CD14-positive monocyte (primary cell): ENCODE measurements at regions not wholly inside any gene's neighbourhood (a gene's known extent, or its start where the extent isn't known, plus 50 kb on each side); places are given as distances from the start of the nearest gene placed in this dataset.

Source experiments
- DNase-seq, 3 donors: peaks; one replicate each; pipeline ENCODE4 v3.0.0-alpha.2; 2011 to 2022
- H2AFZ ChIP-seq: 2 replicates; pipeline ENCODE4 v1.6.0; 2012; ENCODE audit warnings: mild to moderate bottlenecking, low read depth, low read length, inconsistent platforms; ENCODE audit not compliant: insufficient read depth, poor library complexity, severe bottlenecking
- H3K27ac ChIP-seq, 2 donors: 1 replicate in 1 of 2; 2 replicates in 1 of 2; pipeline ENCODE4 v1.5.1; 2012 to 2013; ENCODE audit warnings: low read length in 2 of 2, control low read depth in 1 of 2, inconsistent platforms in 1 of 2, low read depth in 1 of 2, mild to moderate bottlenecking in 1 of 2
- H3K27me3 ChIP-seq, 2 donors: one replicate each; pipeline versions ENCODE4 v1.6.0 to v1.6.1; 2011 to 2013; ENCODE audit warnings: low read length in 2 of 2; ENCODE audit not compliant: control insufficient read depth in 2 of 2, insufficient read depth in 2 of 2
- H3K36me3 ChIP-seq, 2 donors: replicated peaks in 1 of 2; 1 replicate in 1 of 2; 2 replicates in 1 of 2; pipeline versions ENCODE4 v1.5.1 to v1.6.1; 2012 to 2013; ENCODE audit warnings: low read length in 2 of 2, control low read depth in 1 of 2, inconsistent platforms in 1 of 2, mild to moderate bottlenecking in 1 of 2; ENCODE audit not compliant: insufficient read depth in 2 of 2, control insufficient read depth in 1 of 2
- H3K4me1 ChIP-seq, 2 donors: 1 replicate in 1 of 2; 2 replicates in 1 of 2; pipeline versions ENCODE4 v1.5.1 to v1.6.1; 2012 to 2013; ENCODE audit warnings: low read length in 2 of 2, control low read depth in 1 of 2, inconsistent platforms in 1 of 2, mild to moderate bottlenecking in 1 of 2, moderate library complexity in 1 of 2; ENCODE audit not compliant: insufficient read depth in 2 of 2, control insufficient read depth in 1 of 2
- H3K4me2 ChIP-seq: replicated peaks from 2 replicates; pipeline ENCODE3; 2012; ENCODE audit warnings: low read length, moderate library complexity, mild to moderate bottlenecking; ENCODE audit not compliant: poor library complexity, severe bottlenecking; ENCODE audit errors: extremely low read depth
- H3K4me3 ChIP-seq, 3 experiments: fragments of 200-600 bp in 1 of 3; sonication (generic) in 1 of 3; replicated peaks in 1 of 3; 1 replicate in 2 of 3; 2 replicates in 1 of 3; pipeline ENCODE4 v1.5.1; 2011 to 2013; ENCODE audit warnings: low read length in 3 of 3, mild to moderate bottlenecking in 3 of 3, control low read depth in 2 of 3, low read depth in 2 of 3, inconsistent platforms in 1 of 3, moderate library complexity in 1 of 3
- H3K79me2 ChIP-seq: 2 replicates; pipeline ENCODE4 v1.6.0; 2012; ENCODE audit warnings: mild to moderate bottlenecking, control low read depth, inconsistent platforms, low read length, moderate library complexity; ENCODE audit not compliant: insufficient read depth
- H3K9ac ChIP-seq: 2 replicates; pipeline ENCODE4 v1.6.0; 2017; ENCODE audit warnings: low read length, mild to moderate bottlenecking; ENCODE audit not compliant: insufficient read depth, poor library complexity, severe bottlenecking
- H3K9me3 ChIP-seq, 2 donors: replicated peaks in 1 of 2; 1 replicate in 1 of 2; 2 replicates in 1 of 2; pipeline versions ENCODE4 v1.5.1 to v1.6.1; 2012 to 2013; ENCODE audit warnings: low read length in 2 of 2, control low read depth in 1 of 2; ENCODE audit not compliant: control insufficient read depth in 1 of 2, insufficient read depth in 1 of 2
- H4K20me1 ChIP-seq: 2 replicates; pipeline ENCODE4 v1.6.0; 2012; ENCODE audit warnings: mild to moderate bottlenecking, low read length, control low read depth, moderate library complexity; ENCODE audit not compliant: insufficient read depth
- H3K27ac Mint-ChIP-seq, 7 donors: one replicate each; pipeline ENCODE4 v1.8.0; 2020; ENCODE audit warnings: mild to moderate bottlenecking in 7 of 7, mixed read lengths in 7 of 7, moderate library complexity in 6 of 7, inconsistent platforms in 2 of 7
- H3K27me3 Mint-ChIP-seq, 3 donors: one replicate each; pipeline ENCODE4 v1.8.0; 2021 to 2022; ENCODE audit warnings: low read depth in 3 of 3, mild to moderate bottlenecking in 3 of 3, mixed read lengths in 3 of 3, moderate library complexity in 3 of 3, inconsistent platforms in 1 of 3
- H3K36me3 Mint-ChIP-seq, 2 donors: one replicate each; pipeline ENCODE4 v1.8.0; 2020; ENCODE audit warnings: mixed read lengths in 2 of 2, inconsistent platforms in 1 of 2, mild to moderate bottlenecking in 1 of 2
- H3K4me1 Mint-ChIP-seq: one replicate; pipeline ENCODE4 v1.8.0; 2020; ENCODE audit warnings: mild to moderate bottlenecking, mixed read lengths
- H3K4me3 Mint-ChIP-seq, 2 donors: one replicate each; pipeline ENCODE4 v1.8.0; 2020; ENCODE audit warnings: mild to moderate bottlenecking in 2 of 2, mixed read lengths in 2 of 2, moderate library complexity in 1 of 2
- H3K9me3 Mint-ChIP-seq, 7 donors: one replicate each; pipeline ENCODE4 v1.8.0; 2020 to 2022; ENCODE audit warnings: mixed read lengths in 7 of 7, mild to moderate bottlenecking in 6 of 7, moderate library complexity in 6 of 7, inconsistent platforms in 2 of 7
- WGBS: methylation state at CpG from one replicate; pipeline ENCODE4 v1.1.5; 2013; ENCODE audit warnings: missing lambda C conversion rate; ENCODE audit not compliant: insufficient coverage; 5-methylcytosine and 5-hydroxymethylcytosine counted together
- intact Hi-C, 2 donors: fragments of 100-400 bp; cut with micrococcal nuclease; formaldehyde crosslinking; loops; one replicate each; pipeline versions ENCODE4 v1.15.0 to v1.15.1; 2023
- TF ChIP-seq, protein P1 (sequence below): fragments of 200-600 bp; IDR thresholded peaks from one replicate; pipeline ENCODE4 v1.8.0; 2022; ENCODE audit warnings: antibody characterized with exemption, mild to moderate bottlenecking

DNA sequence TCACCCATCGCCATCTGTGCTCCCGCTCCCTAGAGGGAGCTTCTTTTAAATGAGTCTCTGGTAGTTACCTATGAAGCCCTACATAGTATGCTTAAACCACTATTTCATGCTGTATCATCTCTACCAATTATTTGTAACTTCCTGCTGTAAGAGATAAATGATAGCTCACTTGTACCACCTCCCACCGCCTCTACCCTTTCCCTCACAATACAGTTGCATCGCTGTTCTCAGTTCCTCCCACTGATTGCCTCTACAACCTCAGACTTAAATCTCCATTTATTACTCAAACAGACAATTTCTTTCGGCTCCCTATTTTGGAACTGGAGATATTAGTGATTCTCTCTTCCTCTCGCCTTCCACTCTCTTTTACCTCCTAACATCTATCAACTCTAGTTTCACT lies 222.9 kb upstream of the ZC3H12C start:
- Histone ChIP-seq H3K4me2 (no peak overlapping the region), H2AFZ (no peak overlapping the region), H3K9ac (no peak overlapping the region), H3K9me3 (no peaks in the 10 kb centered on the region), H3K27me3 (no peaks in the 10 kb centered on the region), H3K79me2 (no peaks in the 10 kb centered on the region), H3K27ac (no peak overlapping the region), H4K20me1 (no peaks in the 10 kb centered on the region), H3K4me3 (no peak overlapping the region), H3K4me1 (no peaks in the 10 kb centered on the region), H3K36me3 (no peaks in the 10 kb centered on the region)
- Mint-ChIP-seq H3K9me3 (peaks cover 0 to 3% (median 2%) of the 10 kb centered on the region in 7 donors), H3K27ac (no peak overlapping the region), H3K36me3 (no peaks in the 10 kb centered on the region), H3K27me3 (peaks cover 2 to 7% (median 2%) of the 10 kb centered on the region in 3 donors), H3K4me3 (no peak overlapping the region), H3K4me1 (no peaks in the 10 kb centered on the region)
- WGBS = 86% methylated on average over 2 of the region's 6 CpGs
- intact Hi-C loops = no loop called here
- no peak for DNase-seq
- TF ChIP-seq, protein P1, sequence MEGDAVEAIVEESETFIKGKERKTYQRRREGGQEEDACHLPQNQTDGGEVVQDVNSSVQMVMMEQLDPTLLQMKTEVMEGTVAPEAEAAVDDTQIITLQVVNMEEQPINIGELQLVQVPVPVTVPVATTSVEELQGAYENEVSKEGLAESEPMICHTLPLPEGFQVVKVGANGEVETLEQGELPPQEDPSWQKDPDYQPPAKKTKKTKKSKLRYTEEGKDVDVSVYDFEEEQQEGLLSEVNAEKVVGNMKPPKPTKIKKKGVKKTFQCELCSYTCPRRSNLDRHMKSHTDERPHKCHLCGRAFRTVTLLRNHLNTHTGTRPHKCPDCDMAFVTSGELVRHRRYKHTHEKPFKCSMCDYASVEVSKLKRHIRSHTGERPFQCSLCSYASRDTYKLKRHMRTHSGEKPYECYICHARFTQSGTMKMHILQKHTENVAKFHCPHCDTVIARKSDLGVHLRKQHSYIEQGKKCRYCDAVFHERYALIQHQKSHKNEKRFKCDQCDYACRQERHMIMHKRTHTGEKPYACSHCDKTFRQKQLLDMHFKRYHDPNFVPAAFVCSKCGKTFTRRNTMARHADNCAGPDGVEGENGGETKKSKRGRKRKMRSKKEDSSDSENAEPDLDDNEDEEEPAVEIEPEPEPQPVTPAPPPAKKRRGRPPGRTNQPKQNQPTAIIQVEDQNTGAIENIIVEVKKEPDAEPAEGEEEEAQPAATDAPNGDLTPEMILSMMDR = no peak

DNA sequence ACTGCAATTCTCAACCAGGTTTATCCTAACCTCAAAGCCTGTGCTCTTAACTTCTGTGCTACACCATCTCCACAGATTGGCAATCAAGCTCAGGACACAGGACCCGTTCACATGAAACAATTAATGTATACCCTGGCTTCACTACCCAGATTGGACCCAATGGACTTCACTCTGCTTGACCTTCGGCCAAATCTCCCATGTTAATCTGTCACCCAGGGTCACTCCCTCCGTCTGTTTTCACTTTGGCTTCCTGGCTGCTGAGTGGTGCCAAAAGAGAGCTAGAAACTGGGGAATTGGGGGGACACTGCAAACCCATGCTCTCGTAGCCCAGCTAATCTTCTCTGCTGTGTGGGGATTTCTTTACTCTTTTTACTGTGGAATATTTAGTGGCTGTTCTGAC lies 216.1 kb upstream of the ZC3H12C start:
- Histone ChIP-seq H4K20me1 (no peaks in the 10 kb centered on the region), H3K4me2 (no peak overlapping the region), H3K9ac (no peak overlapping the region), H2AFZ (no peak overlapping the region), H3K4me1 (no peaks in the 10 kb centered on the region), H3K9me3 (no peaks in the 10 kb centered on the region), H3K27ac (no peak overlapping the region), H3K27me3 (no peaks in the 10 kb centered on the region), H3K4me3 (no peak overlapping the region), H3K79me2 (no peaks in the 10 kb centered on the region), H3K36me3 (no peaks in the 10 kb centered on the region)
- WGBS = 92% methylated on average over 2 of the region's 4 CpGs
- Mint-ChIP-seq H3K4me1 (no peaks in the 10 kb centered on the region), H3K4me3 (no peak overlapping the region), H3K9me3 (peaks cover 0 to 5% (median 2%) of the 10 kb centered on the region in 7 donors), H3K27me3 (peaks cover 1 to 2% (median 2%) of the 10 kb centered on the region in 3 donors), H3K36me3 (no peaks in the 10 kb centered on the region), H3K27ac (peak overlapping the region in 1 of 7 donors; percentile 17)
- TF ChIP-seq, protein P1 = no peak
- no peak for DNase-seq
- intact Hi-C loops = no loop called here
